Neural crest cell (in vitro differentiated cells): ENCODE measurements at regions not wholly inside any gene's neighbourhood (a gene's known extent, or its start where the extent isn't known, plus 50 kb on each side); places are given as distances from the start of the nearest gene placed in this dataset.

Experiments
- DNase-seq: peaks from one replicate; pipeline ENCODE4 v3.0.0; 2021; ENCODE audit warnings: low read depth, mixed read lengths, low spot score
- H3K27ac Mint-ChIP-seq: one replicate; pipeline ENCODE4 v1.8.0; 2021; ENCODE audit warnings: mild to moderate bottlenecking, mixed read lengths; ENCODE audit not compliant: unreplicated experiment
- H3K27me3 Mint-ChIP-seq: 2 replicates; pipeline ENCODE4 v1.8.0; 2021; ENCODE audit warnings: low read depth, mild to moderate bottlenecking, mixed read lengths
- H3K36me3 Mint-ChIP-seq: 2 replicates; pipeline ENCODE4 v1.8.0; 2021; ENCODE audit warnings: low read depth, mild to moderate bottlenecking, mixed read lengths
- H3K4me1 Mint-ChIP-seq: 2 replicates; pipeline ENCODE4 v1.8.0; 2021; ENCODE audit warnings: mixed read lengths
- H3K4me3 Mint-ChIP-seq: one replicate; pipeline ENCODE4 v1.8.0; 2021; ENCODE audit warnings: mild to moderate bottlenecking, mixed read lengths
- H3K9me3 Mint-ChIP-seq: 2 replicates; pipeline ENCODE4 v1.8.0; 2021; ENCODE audit warnings: mixed read lengths
- CTCF ChIP-seq: fragments of 200-600 bp; sonication (generic); conservative IDR thresholded peaks from 2 replicates; pipeline ENCODE4 v1.5.0; 2021; ENCODE audit warnings: antibody characterized with exemption, mild to moderate bottlenecking

- TF ChIP-seq CTCF: no peak
Observed at GRCh38 chr17:13688716-13689115, 87.0 kb upstream of the HS3ST3A1 start.

GRCh38 chr17:13690806-13691205 is 89.1 kb upstream of the HS3ST3A1 start:
- Mint-ChIP-seq H3K27ac (no peak overlapping the region), H3K4me1 (no peaks in the 10 kb centered on the region), H3K9me3 (no peaks in the 10 kb centered on the region), H3K27me3 (no peaks in the 10 kb centered on the region), H3K4me3 (no peak overlapping the region), H3K36me3 (no peaks in the 10 kb centered on the region)
- DNase-seq: no peak
- no peak for TF ChIP-seq CTCF

More at GRCh38 chr17:13688716-13689115, 87.0 kb upstream of the HS3ST3A1 start:
- no peak for DNase-seq
- Mint-ChIP-seq H3K9me3 (no peaks in the 10 kb centered on the region), H3K4me3 (no peak overlapping the region), H3K4me1 (no peaks in the 10 kb centered on the region), H3K36me3 (no peaks in the 10 kb centered on the region), H3K27me3 (no peaks in the 10 kb centered on the region), H3K27ac (no peak overlapping the region)

GRCh38 chr17:13694934-13695333 is 93.2 kb upstream of the HS3ST3A1 start:
- DNase-seq: no peak
- no peak for TF ChIP-seq CTCF
- H3K4me3 Mint-ChIP-seq: no peak overlapping the region
- peaks cover 10% of the 10 kb centered on the region for H3K9me3 Mint-ChIP-seq
- no peaks in the 10 kb centered on the region for H3K4me1 Mint-ChIP-seq
- no peak overlapping the region for H3K27ac Mint-ChIP-seq
- H3K36me3 Mint-ChIP-seq: peaks cover 7% of the 10 kb centered on the region
- no peaks in the 10 kb centered on the region for H3K27me3 Mint-ChIP-seq

- TF ChIP-seq CTCF: no peak
- H3K27ac Mint-ChIP-seq: no peak overlapping the region
- no peaks in the 10 kb centered on the region for H3K4me1 Mint-ChIP-seq
- no peaks in the 10 kb centered on the region for H3K27me3 Mint-ChIP-seq
- peaks cover 10% of the 10 kb centered on the region for H3K9me3 Mint-ChIP-seq
- H3K36me3 Mint-ChIP-seq: peaks cover 7% of the 10 kb centered on the region
- no peak overlapping the region for H3K4me3 Mint-ChIP-seq
- no peak for DNase-seq
Observed at GRCh38 chr17:13698832-13699231, 97.1 kb upstream of the HS3ST3A1 start.

- Mint-ChIP-seq H3K36me3 (peaks cover 7% of the 10 kb centered on the region), H3K4me3 (no peak overlapping the region), H3K9me3 (peaks cover 10% of the 10 kb centered on the region), H3K27ac (no peak overlapping the region), H3K27me3 (no peaks in the 10 kb centered on the region), H3K4me1 (no peaks in the 10 kb centered on the region)
- no peak for TF ChIP-seq CTCF
- DNase-seq: no peak
Observed at GRCh38 chr17:13699261-13699660, 97.5 kb upstream of the HS3ST3A1 start.

GRCh38 chr17:13702266-13702665 is 100.5 kb upstream of the HS3ST3A1 start:
- H3K4me1 Mint-ChIP-seq: no peaks in the 10 kb centered on the region
- H3K4me3 Mint-ChIP-seq: no peak overlapping the region
- no peak overlapping the region for H3K27ac Mint-ChIP-seq
- H3K9me3 Mint-ChIP-seq: peaks cover 5% of the 10 kb centered on the region
- no peak for DNase-seq
- H3K27me3 Mint-ChIP-seq: no peaks in the 10 kb centered on the region
- H3K36me3 Mint-ChIP-seq: peaks cover 3% of the 10 kb centered on the region
- no peak for TF ChIP-seq CTCF
